Stimulated activated CD4-positive, alpha-beta T cell treated with anti-CD3 and anti-CD28 coated beads, Interleukin-4, amount 100 ng/mL, for 24 hours (primary cell): ENCODE measurements at regions not wholly inside any gene's neighbourhood (a gene's known extent, or its start where the extent isn't known, plus 50 kb on each side); places are given as distances from the start of the nearest gene placed in this dataset.

Source experiments
- DNase-seq: peaks from one replicate; pipeline ENCODE4 v3.0.0-alpha.2; 2020

- DNase-seq = no peak
These were observed 259.8 kb upstream of the NR5A2 start for GRCh38 chr1:199767700-199768099.

DNA sequence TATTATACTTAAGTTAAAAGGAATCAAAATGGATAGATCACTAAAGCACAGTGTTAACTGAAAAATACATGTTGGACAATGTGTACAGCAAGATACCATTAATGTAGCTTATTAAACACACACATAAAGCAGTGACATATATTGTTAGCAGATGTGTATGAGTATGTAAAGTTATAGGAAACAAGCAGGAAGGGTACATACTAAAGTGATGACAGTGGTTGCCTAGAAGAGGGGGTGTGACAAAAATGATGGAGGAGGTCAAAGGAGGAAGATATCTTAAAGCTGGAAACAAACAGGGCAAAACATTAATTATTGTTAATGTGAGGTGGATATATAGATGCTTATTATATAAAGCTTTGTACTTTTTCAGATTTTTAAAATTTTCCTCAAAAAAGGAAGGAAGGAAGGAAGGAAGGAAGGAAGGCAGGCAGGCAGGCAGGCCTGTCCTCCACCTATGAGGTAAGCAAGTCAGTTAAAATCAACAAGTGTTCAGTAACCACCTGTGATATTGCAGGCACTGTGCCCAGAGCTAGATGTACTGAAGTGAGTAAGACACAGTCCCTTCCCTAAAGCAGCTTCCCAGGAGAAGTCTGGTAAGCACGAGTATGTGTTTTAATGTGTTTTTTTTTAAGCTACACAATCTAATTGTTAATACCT lies 252.9 kb upstream of the NR5A2 start:
- DNase-seq = no peak

- DNase-seq = no peak
These were observed 250.6 kb upstream of the NR5A2 start for GRCh38 chr1:199776768-199777497.

DNA sequence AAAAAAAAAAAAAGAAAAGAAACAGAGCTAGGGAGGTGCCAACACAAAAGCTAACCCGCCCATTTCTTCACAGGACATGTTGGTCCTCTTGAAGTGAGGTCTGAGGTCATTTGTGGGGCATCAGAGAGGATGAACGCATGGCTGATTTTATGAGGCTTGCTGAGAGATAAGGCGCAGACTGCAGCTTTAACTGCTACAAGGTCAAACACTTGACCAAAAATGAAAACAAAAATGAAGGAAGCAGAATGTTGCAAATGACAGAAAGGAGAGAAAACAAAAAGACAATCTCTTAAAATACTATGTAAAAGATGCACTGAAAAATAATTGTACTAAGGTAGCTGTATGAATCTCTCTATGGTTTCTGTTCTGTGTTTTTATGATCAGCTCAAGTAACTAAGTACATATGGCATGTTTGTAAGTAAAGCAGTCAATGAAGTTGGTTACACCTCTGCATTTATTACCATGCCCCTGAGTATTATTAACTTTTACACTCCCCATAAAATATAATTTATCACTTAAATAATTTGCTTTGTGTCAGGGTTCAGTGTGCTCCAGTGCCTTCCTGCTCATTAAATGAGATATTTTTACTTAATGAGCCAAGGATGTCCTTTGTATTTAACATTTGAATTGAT lies 249.1 kb upstream of the NR5A2 start:
- DNase-seq = no peak

GRCh38 chr1:199780091-199780490 lies 247.4 kb upstream of the NR5A2 start:
- DNase-seq = no peak

GRCh38 chr1:199780948-199781670 lies 246.4 kb upstream of the NR5A2 start:
- DNase-seq = no peak

DNA sequence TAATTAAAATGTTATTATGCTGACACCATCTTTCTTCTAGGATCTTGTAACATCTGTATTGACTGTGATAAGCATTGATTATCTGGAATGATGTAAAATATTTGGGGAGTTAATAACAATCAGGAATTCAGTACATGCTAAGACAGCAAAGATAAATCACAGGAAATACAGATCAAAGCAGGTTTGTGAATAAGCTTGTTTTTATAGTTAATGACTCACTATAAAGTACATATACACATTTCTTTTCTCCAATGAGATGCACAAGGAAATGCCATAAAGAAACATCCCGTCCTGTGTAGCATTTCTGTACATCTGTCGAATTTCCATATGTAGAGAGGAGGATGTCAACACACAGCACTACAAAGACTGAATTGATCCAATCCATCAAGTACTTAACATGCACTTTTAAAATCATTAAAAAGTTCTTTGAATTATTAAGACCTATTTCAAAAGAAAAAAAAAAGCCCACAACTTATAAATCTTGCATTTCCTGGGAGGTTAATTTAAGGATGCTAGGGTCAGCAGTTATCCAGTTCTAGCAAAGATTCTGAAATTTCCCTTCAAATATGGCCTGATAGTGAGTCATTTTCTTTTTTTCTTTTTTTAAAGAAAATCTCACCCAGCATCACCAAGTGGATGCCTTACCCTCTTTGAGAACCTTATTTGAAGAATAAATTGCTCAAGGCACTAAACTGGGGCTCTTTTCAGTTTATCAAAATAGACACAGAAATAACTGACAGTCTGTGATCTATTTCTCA lies 243.2 kb upstream of the NR5A2 start:
- DNase-seq = no peak

- no peak for DNase-seq
These were observed 240.8 kb upstream of the NR5A2 start for GRCh38 chr1:199786695-199787094.

- DNase-seq = no peak
These were observed 238.4 kb upstream of the NR5A2 start for GRCh38 chr1:199789141-199789540.

GRCh38 chr1:199791495-199791894 lies 236.0 kb upstream of the NR5A2 start:
- DNase-seq = no peak

GRCh38 chr1:199792874-199793273 lies 234.6 kb upstream of the NR5A2 start:
- no peak for DNase-seq

- no peak for DNase-seq
These were observed 233.2 kb upstream of the NR5A2 start for GRCh38 chr1:199794105-199794863.

DNA sequence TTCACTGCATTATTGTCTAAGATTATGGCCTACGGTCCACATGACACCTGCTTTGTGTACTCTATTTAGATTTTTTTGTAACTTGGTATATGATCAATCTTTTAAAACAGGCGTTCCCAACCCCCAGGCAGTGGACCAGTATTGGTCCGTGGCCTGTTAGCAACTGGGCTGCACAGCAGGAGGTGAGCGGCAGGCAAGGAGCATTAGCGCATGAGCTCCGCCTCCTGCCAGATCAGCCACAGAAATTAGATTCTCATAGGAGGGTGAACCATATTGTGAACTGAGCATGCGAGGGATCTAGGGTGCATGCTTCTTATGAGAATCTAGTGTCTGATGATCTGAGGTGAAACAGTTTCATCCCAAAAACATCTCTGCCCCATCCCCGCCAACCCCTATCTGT lies 228.4 kb upstream of the NR5A2 start:
- no peak for DNase-seq

- no peak for DNase-seq
These were observed 223.0 kb upstream of the NR5A2 start for GRCh38 chr1:199804526-199804925.

DNA sequence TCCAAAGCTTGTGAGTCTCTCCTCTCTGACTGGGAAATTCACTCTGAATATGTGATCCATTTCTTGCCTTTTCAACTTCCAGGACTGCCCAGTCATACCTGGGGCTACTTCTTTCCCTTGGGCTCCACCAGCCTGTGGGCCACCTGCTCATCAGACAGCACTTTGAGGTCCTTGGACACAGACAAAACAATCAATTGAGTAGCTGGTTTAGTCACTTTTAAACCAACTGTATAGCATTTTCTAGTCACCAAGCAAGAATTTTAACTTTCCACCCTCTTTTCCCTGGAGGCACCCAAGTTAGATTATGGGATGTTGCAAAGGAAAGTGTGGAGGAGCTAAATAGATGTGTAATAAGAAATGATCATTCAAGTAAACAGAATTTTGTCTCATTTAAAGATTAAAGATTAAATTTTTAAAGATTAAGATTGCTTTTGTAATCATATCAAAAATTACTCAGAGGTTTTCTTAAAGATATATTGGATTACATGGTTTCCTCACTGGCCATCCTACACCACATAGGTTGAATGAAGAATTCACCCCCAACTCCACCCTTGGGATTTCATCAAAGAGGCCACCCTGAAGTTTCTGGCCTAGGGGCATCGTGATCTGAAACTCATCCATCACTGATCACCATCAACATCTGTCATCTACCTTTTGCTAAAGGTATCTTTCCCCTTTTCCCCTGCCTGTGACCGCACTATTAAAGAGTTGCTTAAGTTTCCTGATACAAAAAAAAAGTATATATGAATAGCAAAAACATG lies 219.2 kb upstream of the NR5A2 start:
- DNase-seq = no peak

GRCh38 chr1:199809311-199809710 lies 218.2 kb upstream of the NR5A2 start:
- no peak for DNase-seq

DNA sequence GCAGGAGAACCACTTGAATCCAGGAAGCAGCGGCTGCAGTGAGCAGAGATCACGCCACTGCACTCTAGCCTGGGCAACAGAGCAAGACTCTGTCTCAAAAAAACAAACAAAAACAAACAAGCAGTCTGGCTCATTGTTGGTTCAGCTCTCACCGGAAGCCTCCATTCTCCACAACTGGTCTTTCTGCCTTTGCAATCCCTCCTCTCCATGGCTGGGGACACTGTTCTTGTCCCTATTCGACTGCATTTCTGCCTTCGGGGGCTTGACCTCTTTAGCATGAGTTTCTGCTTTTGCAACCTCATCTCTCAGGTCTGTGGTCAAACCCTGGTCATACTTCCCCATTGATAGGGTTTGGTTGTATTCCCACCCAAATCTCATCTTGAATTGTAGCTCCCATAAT lies 216.3 kb upstream of the NR5A2 start:
- DNase-seq = no peak

DNA sequence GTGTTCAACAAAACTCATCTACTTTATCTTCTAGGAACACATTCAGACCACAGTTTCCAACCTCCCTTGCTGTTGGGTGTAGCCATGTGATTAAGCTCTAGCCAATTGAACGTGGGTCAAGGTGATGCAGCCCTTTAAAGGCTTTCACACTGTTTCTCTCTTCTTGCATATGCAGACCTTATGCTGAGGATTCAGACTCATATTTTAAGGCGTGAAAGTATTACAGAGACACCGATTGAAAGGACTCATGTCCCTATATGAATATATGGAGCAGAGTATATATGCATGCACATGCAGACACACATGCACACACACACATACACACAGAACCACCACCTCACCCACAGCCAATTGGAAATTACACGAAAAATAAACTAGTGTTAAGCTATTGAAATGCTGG lies 214.3 kb upstream of the NR5A2 start:
- DNase-seq = no peak

DNA sequence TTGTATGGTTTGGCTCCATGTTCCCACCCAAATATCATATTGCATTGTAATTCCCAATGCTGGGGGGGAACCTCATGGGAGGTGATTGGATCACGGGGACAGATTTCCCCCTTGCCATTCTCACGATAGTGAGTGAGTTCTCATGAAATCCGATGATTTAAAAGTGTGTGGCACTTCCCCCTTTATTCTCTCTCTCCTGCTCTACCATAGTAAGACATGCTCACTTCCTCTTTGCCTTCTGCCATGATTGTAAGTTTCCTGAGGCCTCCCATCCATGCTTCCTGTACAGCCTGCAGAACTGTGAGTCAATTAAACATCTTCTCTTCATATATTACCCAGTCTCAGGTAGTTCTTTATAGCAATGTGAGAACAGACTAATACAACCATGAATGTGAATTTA lies 211.6 kb upstream of the NR5A2 start:
- DNase-seq = no peak

GRCh38 chr1:199817266-199817665 lies 210.2 kb upstream of the NR5A2 start:
- no peak for DNase-seq

DNA sequence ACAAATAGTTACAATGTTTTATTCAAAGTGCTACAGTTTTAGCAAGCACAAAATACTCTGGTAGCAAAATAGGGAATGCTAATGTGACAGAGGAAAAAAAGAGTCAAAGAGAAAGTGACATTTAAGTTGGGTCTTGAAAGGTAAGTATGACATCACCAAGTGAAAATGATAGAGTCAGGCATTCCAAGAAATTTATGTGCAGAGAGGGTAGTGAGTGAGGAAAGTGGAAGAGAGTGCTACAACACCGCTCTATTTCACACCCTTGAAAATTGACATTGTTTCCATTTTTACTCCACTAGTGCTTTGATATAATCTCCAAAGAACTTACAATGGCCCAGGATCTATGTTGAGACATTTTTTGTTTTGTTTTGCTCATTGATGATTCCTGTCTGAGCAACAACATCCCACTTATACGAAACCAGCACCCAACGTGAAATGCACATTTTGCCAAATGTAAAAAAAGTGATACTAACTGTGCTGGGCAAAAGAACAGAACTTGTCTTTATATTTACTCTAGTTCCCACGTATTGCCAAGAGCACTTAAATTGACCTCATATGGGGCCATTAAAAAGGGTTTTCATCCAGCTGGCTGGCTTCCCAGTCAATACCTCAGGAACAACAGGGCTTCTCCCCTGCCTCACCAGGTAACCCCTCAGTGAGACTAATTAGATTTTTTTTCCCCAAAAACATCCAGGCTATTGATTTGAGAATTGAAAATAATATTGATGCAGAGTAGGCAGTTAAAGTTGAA lies 206.3 kb upstream of the NR5A2 start:
- DNase-seq = no peak
